Common myeloid progenitor, CD34-positive (primary cell): ENCODE measurements at regions not wholly inside any gene's neighbourhood (a gene's known extent, or its start where the extent isn't known, plus 50 kb on each side); places are given as distances from the start of the nearest gene placed in this dataset.

Experiments used
- CTCF ChIA-PET: fragments of 350-600 bp; sonication (Branson Sonifier 250); formaldehyde crosslinking; loops from one replicate; lab custom pipeline; 2021; ENCODE audit warnings: antibody characterized with exemption; lab: Charles Lee
- POLR2A ChIA-PET: fragments of 350-600 bp; sonication (Branson Sonifier 250); formaldehyde crosslinking; loops from one replicate; lab custom pipeline; 2021; ENCODE audit warnings: antibody characterized with exemption; lab: Charles Lee
- DNase-seq, 3 donors: peaks; one replicate each; pipeline versions ENCODE4 v3.0.0 to v3.0.0-alpha.2; 2013
- H3K27ac ChIP-seq, 2 experiments: 1 replicate in 1 of 2; 2 replicates in 1 of 2; pipeline ENCODE4 v1.7.0; 2013; ENCODE audit warnings: inconsistent platforms in 2 of 2, low read length in 2 of 2, mild to moderate bottlenecking in 2 of 2, low read depth in 1 of 2, moderate library complexity in 1 of 2; ENCODE audit not compliant: severe bottlenecking in 2 of 2, insufficient read depth in 1 of 2, poor library complexity in 1 of 2
- H3K27me3 ChIP-seq, 5 experiments: replicated peaks in 2 of 5; 1 replicate in 3 of 5; 2 replicates in 2 of 5; pipeline versions ENCODE4 v1.6.1 to v1.7.0; 2013; ENCODE audit warnings: low read length in 4 of 5, mild to moderate bottlenecking in 2 of 5, moderate library complexity in 2 of 5, inconsistent platforms in 1 of 5; ENCODE audit not compliant: insufficient read depth in 5 of 5, control insufficient read depth in 4 of 5
- H3K36me3 ChIP-seq, 4 experiments: 1 replicate in 2 of 4; 2 replicates in 2 of 4; pipeline versions ENCODE4 v1.6.1 to v1.7.0; 2013; ENCODE audit warnings: low read length in 3 of 4, control low read depth in 1 of 4, mild to moderate bottlenecking in 1 of 4; ENCODE audit not compliant: control insufficient read depth in 4 of 4, insufficient read depth in 4 of 4
- H3K4me1 ChIP-seq, 4 experiments: 1 replicate in 3 of 4; 2 replicates in 1 of 4; pipeline versions ENCODE4 v1.6.1 to v1.7.1; 2013; ENCODE audit warnings: low read length in 3 of 4, mild to moderate bottlenecking in 3 of 4, control low read depth in 1 of 4, inconsistent platforms in 1 of 4, moderate library complexity in 1 of 4; ENCODE audit not compliant: control insufficient read depth in 4 of 4, insufficient read depth in 4 of 4; ENCODE audit errors: control extremely low read depth in 1 of 4
- H3K4me3 ChIP-seq, 7 experiments: 1 replicate in 4 of 7; 2 replicates in 3 of 7; pipeline versions ENCODE4 v1.5.1 to v1.7.0; 2013; ENCODE audit warnings: mild to moderate bottlenecking in 7 of 7, low read length in 6 of 7, moderate library complexity in 6 of 7, inconsistent platforms in 2 of 7, low read depth in 2 of 7, control low read depth in 1 of 7; ENCODE audit not compliant: insufficient read depth in 4 of 7, control insufficient read depth in 1 of 7; ENCODE audit errors: extremely low read depth in 1 of 7
- H3K9me3 ChIP-seq, 5 experiments: 1 replicate in 4 of 5; 2 replicates in 1 of 5; pipeline versions ENCODE4 v1.6.1 to v1.7.1; 2013; ENCODE audit warnings: low read length in 4 of 5, mild to moderate bottlenecking in 2 of 5, inconsistent platforms in 1 of 5, low read depth in 1 of 5, moderate library complexity in 1 of 5; ENCODE audit not compliant: control insufficient read depth in 4 of 5, insufficient read depth in 2 of 5; ENCODE audit errors: control extremely low read depth in 1 of 5
- WGBS: methylation state at CpG from one replicate; pipeline ENCODE4 v1.1.5; 2013; ENCODE audit not compliant: insufficient coverage; 5-methylcytosine and 5-hydroxymethylcytosine counted together

DNA sequence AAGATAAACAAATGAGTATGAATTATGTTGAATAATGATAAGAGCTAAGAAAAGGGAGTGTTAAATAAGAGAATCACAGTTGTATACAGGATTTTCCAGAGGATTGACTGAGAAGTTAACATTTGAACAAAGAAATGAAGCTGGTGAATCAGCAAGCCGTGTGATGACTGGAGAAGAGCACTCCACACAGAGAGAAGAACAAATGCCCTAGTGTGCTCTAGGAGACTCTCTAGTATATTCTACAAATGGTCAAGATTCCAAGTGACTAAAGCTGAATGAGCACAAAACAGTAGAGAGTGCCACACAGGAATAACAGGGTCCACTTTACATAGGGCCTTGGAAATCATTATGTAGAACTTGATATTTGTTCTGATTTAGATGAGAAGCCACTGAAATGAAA is 587.1 kb upstream of the ATXN7L3B start:
- DNase-seq = no peak
- CTCF ChIA-PET = no interaction called here
- POLR2A ChIA-PET = interaction anchor here (0.6 kb wide), 1 partner anchor 163 kb away, joined by 3 read pairs; no protein-coding TSS in a partner anchor
- H3K9me3 ChIP-seq = no peaks in the 10 kb centered on the region
- H3K36me3 ChIP-seq = no peaks in the 10 kb centered on the region
- 100% methylated on average over 1 of the region's 1 CpG for WGBS
- no peaks in the 10 kb centered on the region for H3K27me3 ChIP-seq
- H3K27ac ChIP-seq = no peak overlapping the region
- no peaks in the 10 kb centered on the region for H3K4me1 ChIP-seq
- H3K4me3 ChIP-seq = no peak overlapping the region

DNA sequence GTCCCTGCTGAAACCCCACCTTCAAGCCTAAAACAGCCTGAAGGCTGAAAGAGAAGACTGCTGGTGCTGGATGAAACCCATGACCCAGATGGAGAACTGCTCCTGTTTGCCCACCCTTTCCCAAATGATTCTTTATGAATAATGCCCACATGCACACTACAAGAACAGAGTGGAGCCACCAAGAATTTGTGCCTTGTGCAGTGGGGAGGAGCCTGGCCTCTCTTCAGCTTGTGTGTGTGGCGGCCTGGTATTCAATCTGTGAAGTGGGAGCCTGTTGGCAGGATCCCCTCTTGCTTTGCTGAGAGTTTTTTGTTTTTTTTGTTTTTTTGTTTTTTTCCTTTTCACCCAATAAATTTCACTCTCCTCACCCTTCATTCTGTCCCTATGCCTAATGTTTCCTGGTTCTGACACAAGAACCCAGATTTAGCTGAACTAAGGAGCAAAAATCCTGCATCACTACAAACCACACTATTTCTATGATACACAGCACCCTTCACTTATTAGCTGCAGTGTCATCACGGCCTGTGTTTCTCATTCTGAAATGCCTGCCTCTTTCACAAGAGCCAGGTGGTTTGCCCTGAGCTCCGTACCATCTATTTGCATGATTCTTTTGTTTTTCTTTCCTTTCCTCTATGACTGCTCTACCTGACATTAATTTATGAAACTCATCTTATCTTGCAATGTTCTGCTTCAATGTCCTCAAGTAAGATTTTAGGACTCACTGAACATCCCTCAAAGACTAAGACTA is 585.5 kb upstream of the ATXN7L3B start:
- no peaks in the 10 kb centered on the region for H3K9me3 ChIP-seq
- H3K4me3 ChIP-seq = no peak overlapping the region
- POLR2A ChIA-PET = no interaction called here
- H3K36me3 ChIP-seq = no peaks in the 10 kb centered on the region
- CTCF ChIA-PET = no interaction called here
- H3K27ac ChIP-seq = no peak overlapping the region
- no peak for DNase-seq
- H3K4me1 ChIP-seq = no peaks in the 10 kb centered on the region
- no peaks in the 10 kb centered on the region for H3K27me3 ChIP-seq
- 96% methylated on average over 3 of the region's 3 CpGs for WGBS

DNA sequence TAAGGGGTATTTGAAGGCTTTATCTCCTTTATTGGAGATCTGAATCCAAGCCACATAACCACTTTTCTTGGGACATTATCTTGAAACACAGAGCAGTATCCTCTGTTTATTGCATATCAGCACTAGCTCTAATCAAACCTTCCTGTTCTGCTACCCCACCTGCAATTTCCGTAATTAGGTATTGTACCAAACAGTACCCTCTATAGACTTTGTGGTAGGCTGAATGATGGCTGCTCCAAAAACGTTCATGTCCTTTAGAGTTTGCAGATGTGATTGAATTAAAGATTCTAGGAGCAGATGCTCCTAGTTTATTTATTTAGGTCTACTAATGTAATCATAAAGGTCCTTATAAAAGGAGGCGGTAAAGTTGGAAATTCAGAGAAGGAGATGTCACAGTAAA is 573.0 kb upstream of the ATXN7L3B start:
- H3K27me3 ChIP-seq = no peaks in the 10 kb centered on the region
- H3K9me3 ChIP-seq = no peaks in the 10 kb centered on the region
- H3K4me1 ChIP-seq = no peaks in the 10 kb centered on the region
- POLR2A ChIA-PET = no interaction called here
- CTCF ChIA-PET = no interaction called here
- no peak for DNase-seq
- H3K36me3 ChIP-seq = no peaks in the 10 kb centered on the region
- H3K4me3 ChIP-seq = no peak overlapping the region
- H3K27ac ChIP-seq = no peak overlapping the region
- WGBS = no CpG with 5 or more reads among the region's 3 CpGs

GRCh38 chr12:73973486-73973885 is 564.1 kb upstream of the ATXN7L3B start:
- POLR2A ChIA-PET = no interaction called here
- H3K4me1 ChIP-seq = no peaks in the 10 kb centered on the region
- H3K9me3 ChIP-seq = peaks cover 0 to 2% (median 0%) of the 10 kb centered on the region in 5 experiments
- CTCF ChIA-PET = no interaction called here
- no peaks in the 10 kb centered on the region for H3K36me3 ChIP-seq
- no peak overlapping the region for H3K4me3 ChIP-seq
- no peaks in the 10 kb centered on the region for H3K27me3 ChIP-seq
- H3K27ac ChIP-seq = no peak overlapping the region
- DNase-seq = no peak
- no CpG with 5 or more reads among the region's 1 CpG for WGBS

- Histone ChIP-seq H3K9me3 (no peaks in the 10 kb centered on the region), H3K4me3 (no peak overlapping the region), H3K4me1 (no peaks in the 10 kb centered on the region), H3K27me3 (no peaks in the 10 kb centered on the region), H3K36me3 (no peaks in the 10 kb centered on the region), H3K27ac (no peak overlapping the region)
- ChIA-PET POLR2A (no interaction called here), CTCF (no interaction called here)
- no CpG with 5 or more reads among the region's 1 CpG for WGBS
- no peak for DNase-seq
These were observed 553.1 kb upstream of the ATXN7L3B start for GRCh38 chr12:73984552-73984951.

DNA sequence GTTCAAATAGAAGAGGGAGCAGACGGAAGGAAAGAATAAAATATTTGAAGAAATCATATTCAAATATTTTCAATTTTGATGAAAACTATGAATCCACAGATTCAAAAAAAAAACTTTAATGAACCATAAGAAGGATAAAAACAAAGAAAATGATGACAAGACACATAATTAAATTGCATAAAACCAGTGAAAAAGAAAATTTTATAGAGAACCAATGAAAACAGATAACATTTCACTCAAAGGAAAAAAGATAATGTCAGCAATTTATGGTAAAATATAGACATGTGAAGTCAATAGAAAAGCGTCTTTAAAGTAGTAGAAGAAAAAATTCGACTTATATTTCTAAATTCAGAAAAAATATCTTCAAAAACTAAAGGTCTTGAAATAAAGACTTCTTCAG is 546.5 kb upstream of the ATXN7L3B start:
- Histone ChIP-seq H3K27ac (no peak overlapping the region), H3K4me1 (no peaks in the 10 kb centered on the region), H3K4me3 (no peak overlapping the region), H3K36me3 (no peaks in the 10 kb centered on the region), H3K27me3 (no peaks in the 10 kb centered on the region), H3K9me3 (no peaks in the 10 kb centered on the region)
- ChIA-PET POLR2A (no interaction called here), CTCF (no interaction called here)
- no CpG with 5 or more reads among the region's 3 CpGs for WGBS
- no peak for DNase-seq

DNA sequence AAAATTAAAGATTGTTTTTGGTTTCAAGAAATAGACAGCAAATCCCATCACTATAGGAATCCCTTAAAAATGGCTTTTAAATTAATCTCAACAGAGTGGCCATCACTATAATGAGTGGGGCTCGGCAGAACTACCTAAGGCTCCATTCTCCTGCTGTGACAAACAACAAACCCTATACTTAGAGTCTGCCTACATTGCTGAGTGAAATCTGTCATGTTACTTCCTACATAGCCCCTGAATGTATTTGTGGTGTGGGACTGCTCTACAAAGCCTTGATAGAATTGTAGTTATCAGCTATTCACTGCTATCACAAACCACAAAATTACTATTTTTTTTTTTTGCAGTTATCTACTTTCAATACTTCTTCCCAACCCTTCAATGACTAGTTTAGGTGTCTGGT is 538.7 kb upstream of the ATXN7L3B start:
- no peaks in the 10 kb centered on the region for H3K36me3 ChIP-seq
- no peaks in the 10 kb centered on the region for H3K9me3 ChIP-seq
- no peak overlapping the region for H3K4me3 ChIP-seq
- WGBS = no CpG with 5 or more reads among the region's 1 CpG
- ChIA-PET CTCF (no interaction called here), POLR2A (no interaction called here)
- H3K4me1 ChIP-seq = no peaks in the 10 kb centered on the region
- no peaks in the 10 kb centered on the region for H3K27me3 ChIP-seq
- no peak overlapping the region for H3K27ac ChIP-seq
- DNase-seq = no peak
